ENCODE measurements at regions not wholly inside any gene's neighbourhood (a gene's known extent, or its start where the extent isn't known, plus 50 kb on each side); places are given as distances from the start of the nearest gene placed in this dataset.
"Not testable (repeated sequence)": the region's sequence is repeated elsewhere in the genome, so short reads cannot be mapped to it uniquely, and the experiment has no call there.

DNA sequence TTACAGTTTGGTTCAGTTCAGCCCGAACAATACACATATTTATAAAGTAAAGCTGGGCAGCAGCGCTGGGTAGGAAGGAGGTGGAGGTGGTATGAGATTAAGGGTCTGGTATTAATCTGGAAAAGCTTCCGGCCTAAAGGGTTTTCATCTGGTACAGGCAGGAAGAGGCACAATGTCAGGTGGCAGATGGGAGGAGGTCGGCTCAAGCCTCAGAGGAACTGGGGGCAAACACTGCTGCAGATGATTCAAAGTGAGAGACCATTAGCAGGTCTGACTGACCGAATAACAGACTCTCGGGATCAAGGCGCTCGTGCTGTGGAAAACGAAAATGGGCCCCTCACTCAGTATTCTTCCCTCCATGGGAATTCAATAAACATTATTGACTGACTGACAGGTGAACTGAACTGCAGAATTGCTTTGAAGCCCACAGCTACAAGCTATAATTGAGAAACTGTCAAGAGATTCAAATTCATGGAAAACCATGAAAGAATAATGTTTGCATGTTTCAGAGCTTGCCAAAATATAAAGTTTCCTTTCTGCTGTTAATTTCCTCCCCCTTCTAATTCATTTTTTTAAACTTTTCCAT, 75.3 kb downstream of the TMEM167A start:
- DNase-seq (ENCODE audit: low read depth in 3 of 3, low spot score in 1 of 3) = no peak

DNA sequence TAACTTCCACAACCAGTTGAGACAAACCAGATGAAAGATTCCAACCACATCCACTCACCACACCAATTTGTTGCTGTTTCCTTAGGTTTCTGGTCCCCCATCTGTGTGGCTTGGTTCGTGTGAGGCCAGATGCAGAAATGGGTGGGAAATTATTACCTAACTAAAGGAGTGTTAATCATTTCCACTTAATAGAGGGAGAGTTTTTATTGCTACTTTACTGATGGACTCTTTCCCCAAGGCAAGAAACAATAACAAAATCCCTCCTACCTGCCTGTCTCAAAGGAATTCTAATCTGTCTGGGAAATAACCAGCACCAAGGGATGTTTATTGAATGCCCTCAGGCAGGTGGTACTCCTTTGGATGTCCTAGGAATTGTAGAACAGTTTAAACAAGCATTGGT, 76.3 kb downstream of the TMEM167A start:
- DNase-seq (ENCODE audit: low read depth in 3 of 3, low spot score in 1 of 3) = no peak

DNA sequence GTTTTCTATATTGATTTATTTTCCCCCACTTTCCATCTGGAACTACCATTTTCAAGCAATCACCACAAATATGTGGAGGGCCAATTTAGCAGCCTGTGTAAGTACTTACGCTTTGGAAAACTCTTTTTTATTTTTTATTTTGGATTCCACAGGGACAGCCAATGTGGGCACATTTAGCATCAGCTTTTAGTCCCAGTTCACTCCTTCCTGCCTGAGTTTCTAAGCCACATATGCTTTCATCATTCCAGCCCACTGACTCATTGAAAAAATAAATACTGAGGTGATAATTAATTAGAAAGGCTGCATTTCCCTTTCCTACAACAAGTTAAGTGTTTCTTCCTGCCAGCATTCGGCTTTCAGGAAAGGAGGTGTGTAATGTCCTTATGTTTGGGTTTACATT, 76.8 kb downstream of the TMEM167A start:
- no peak for DNase-seq (ENCODE audit: low read depth in 3 of 3, low spot score in 1 of 3)

DNA sequence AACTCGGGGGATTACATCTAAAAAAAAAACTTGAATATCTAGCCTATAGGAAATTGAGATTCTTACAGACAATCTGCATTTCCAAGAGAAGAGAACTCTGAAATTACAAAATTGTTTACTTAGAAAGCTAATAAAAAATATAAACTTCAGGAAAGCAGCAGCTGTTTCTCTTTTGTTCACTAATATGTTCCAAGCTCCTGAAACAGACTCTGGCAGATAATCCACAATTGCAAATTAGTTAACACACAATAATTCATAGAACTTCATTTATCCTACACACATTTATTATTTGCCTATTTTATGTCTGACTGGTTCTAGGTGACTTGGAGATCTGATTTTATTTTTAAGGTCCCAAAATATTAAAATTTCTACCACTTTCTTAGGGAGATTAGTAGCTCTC, 83.8 kb downstream of the TMEM167A start:
- DNase-seq (ENCODE audit: low read depth in 3 of 3, low spot score in 1 of 3) = no peak

DNA sequence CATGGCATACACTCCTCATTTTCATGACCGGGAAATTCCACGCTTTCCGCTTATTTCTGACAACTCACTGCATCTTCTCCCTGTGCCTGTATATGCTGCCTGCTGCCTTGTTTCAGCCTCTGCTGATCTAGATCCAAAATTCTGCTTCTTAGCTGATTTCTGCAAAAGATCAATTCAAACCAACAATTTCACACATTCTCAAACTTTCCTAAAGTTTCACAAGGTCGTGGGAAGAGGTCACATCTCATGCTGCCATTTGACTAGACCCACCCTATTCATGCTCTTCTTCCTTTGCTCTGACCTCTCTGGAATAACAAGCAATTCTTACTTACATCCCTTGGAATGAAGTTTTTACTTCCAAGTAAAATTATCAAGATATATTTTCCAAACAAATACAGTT, 84.5 kb downstream of the TMEM167A start:
- no peak for DNase-seq (ENCODE audit: low read depth in 3 of 3, low spot score in 1 of 3)

DNA sequence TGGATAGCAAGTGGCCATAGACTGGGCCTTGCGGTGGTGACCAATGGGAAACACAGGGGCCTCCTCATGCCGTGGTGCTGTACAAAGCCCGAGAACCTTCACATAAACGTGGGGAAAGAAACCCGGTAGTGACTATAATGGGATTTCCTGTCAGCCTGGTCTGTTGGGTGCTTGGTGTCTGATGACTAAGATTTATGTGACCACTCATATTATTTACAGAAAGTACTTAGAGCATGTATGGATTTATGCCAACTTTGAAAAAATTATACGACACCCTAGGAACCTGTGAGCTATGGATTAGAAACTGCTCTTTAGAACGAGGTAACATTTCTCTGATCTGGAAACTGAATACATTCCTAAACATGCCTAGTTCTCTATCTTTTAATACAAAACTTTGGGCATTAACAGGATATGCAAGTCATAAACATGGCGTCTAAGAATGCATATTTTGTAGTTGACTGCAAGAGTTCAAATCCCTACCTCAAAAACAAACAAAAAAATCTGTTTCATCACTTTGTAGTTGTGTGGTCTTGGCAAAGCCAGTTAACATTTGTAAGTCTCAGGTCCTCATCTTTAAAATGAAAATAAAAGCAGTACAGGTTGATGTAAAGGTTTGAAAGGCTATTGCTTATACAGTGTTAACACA, 85.4 kb downstream of the TMEM167A start:
- DNase-seq (ENCODE audit: low read depth in 3 of 3, low spot score in 1 of 3) = no peak

DNA sequence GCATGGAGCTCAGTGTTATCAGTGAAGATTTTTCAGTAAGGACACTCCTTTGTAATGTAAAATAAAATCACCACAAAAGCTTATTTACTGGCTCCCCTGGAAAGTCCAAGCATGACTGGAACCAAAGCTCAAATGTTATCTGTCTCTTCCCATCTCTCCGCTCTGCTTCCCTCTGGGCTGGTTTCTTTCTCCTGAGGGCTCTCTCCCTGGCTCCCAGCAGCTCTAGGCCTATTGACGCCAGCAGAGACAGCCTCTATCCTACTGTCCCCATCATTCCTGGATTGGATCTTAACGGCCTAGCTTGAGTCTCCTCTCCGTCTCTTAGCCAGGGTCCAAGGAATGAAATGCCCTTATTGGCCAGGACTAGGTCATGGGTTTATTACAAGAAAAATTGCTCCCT, 86.1 kb downstream of the TMEM167A start:
- no peak for DNase-seq (ENCODE audit: low read depth in 3 of 3, low spot score in 1 of 3)

DNA sequence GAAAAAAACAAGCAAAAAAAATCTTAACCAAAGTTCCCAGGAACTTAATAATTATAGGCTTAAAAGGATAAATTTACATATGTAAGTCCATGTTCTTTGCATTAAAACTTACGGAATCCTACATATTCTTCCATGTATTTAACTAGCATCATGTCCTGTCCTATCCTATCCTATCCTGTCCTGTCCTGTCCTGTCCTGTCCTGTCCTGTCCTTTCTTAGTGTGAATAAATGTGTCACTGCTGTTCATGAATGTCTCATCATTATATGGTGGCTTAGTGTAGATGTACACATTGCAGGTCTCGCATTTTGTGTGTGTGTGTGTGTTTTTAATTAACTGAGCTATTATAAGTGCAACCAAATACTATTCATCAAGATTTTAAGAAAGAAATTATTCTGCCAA, 90.0 kb downstream of the TMEM167A start:
- DNase-seq (ENCODE audit: low read depth in 3 of 3, low spot score in 1 of 3) = no peak

DNA sequence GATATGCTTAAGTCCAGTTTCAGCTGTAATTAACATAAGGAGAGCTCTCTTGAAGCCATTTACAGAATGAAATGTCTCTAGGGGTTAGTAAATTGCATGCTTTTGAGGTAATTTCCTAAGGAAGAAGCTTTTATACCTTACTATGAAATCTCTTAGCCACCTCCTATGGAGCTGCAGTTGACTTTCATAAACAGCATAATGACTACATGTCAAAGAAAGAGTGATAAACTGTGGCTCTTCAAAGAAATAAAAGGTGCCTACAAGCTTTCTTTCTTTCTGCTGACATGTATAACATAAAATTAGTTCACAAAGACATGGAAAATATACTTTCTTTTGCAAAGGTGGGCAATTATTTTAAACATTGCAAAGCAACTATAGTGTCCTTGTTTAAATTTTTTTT, 90.8 kb downstream of the TMEM167A start:
- no peak for DNase-seq (ENCODE audit: low read depth in 3 of 3, low spot score in 1 of 3)

DNA sequence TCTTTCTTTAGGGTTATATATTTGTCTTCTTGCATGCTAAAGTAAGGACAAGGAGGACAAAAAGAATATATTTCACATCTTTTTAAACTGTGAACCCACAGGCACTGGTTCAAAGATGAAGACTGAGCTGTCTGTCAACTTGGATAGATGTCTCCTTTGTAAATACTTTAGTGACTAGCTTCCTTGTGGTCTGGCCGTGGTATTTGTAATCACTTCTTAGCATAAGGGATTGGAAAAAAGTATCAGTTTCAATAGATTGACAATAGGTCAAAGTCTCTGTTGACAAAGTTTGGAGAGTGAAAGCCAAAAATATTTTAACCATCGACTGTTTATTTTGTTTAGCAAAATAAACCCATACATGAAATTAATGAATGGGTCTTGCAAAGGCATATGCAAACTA, 91.4 kb downstream of the TMEM167A start:
- no peak for DNase-seq (ENCODE audit: low read depth in 3 of 3, low spot score in 1 of 3)

DNA sequence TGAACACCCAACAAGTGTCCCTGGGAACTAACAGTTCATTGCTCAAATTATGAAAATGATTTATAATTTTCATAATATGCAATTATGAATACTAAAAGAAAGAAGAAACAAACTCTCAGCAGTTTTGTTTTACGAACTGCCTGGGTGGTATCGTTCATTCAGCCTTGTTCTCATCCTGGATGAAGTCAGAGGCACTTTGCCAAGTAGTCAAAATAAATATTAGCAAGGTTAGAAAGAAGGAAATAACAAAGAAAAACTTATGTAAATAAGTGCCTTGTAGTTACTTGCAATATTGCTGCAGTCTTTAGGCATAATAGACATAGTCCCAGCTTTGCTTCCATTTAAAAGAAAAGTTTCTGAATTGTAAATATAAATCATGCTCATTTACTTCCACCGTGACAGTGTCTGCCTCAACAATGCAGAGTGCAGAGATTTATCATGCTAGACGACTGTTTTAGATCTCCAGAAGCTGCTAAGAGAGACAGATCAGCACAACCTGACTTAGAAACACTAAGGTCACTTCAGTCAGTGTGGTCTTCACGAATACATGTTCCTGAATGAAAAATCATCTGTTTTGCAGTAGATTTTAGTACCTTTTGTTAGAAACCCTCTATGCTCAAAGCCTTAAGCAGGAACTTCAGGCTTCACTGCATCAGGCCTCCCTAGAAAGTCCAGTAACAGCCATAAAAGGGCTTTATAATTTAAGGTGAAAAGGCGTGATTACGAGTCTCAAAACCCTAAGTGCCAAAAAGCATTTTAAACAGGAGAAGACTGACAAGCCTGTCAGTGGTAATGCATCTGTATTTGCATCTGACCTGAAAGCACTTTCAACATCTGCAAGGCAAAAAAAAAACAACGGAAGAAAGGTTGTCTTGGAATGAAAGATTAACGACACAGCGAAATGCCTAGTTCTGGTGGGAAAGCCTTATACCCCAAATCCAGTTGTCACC, 92.1 kb downstream of the TMEM167A start:
- DNase-seq (ENCODE audit: low read depth in 3 of 3, low spot score in 1 of 3) = no peak

DNA sequence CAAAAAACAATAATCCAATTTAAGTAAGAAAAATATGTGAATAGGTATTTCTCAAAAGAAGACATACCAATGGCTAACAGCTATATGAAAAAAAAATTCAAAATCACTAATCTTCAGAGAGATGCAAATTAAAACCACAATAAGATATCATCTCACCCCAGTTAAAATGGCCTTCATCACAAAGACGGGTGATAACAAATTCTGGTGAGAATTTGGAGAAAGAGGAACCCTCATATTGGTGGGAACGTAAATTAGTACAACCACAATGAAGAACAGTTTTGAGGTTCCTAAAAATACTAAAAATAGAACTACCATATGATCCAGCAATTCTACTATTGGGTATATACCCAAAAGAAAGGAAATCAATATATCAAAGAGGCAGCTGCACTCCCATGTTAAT, 94.3 kb downstream of the TMEM167A start:
- DNase-seq (ENCODE audit: low read depth in 3 of 3, low spot score in 1 of 3) = no peak

DNA sequence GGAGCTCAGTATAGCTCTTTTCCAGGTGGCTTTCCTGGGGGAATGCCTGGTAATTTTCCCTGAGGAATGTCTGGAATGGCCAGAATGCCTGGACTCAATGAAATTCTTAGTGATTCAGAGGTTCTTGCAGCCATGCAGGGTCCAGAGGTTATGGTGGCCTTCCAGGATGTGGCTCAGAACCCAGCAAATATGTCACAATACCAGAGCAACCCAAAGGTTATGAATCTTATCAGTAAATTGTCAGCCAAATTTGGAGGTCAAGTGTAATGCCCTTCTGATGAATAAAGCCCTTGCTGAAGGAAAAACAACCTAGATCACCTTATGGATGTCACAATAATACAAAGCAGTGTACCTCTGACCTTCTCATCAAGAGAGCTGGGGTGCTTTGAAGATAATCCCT, 100.3 kb downstream of the TMEM167A start:
- DNase-seq (ENCODE audit: low read depth in 3 of 3, low spot score in 1 of 3) = not testable (repeated sequence)

DNA sequence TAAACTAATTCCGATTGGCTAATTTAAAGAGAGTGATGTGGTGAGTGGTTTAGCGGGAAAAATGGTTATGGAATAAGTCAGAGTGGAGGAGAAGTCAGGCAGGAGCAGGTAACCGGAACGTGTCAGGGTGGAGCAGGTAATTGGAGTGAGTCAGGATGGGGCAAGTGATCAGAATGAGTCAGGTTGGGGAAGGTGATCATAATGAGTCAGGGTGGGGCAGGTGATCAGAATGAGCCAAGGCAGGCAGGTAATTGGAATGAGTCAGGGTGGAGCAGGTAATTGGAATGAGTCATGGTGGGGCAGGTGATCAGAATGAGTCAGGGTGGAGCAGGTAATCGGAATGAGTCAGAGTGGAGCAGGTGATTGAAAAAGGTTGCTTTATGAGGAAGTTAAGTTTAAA, 101.4 kb downstream of the TMEM167A start:
- DNase-seq (ENCODE audit: low read depth in 3 of 3, low spot score in 1 of 3) = no peak

DNA sequence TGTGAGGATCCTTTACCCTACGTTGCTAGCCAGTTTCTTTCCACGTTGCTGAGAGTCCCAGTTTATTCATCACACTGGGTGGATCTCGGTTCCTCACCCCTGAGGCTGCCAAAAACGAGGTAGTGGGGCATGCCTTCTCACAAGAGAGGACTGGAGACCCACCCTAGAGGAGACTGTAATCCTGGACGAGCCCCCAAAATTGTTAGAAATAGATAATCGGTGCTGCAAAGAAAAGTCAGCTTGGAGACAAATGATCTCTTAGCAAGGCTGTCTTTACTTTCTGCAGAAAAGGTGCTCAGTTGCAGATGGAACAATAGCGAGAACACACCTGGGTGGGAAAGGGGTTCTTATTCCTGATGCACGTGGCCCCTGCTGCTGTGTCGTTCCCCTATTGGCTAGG, 101.8 kb downstream of the TMEM167A start:
- no peak for DNase-seq (ENCODE audit: low read depth in 3 of 3, low spot score in 1 of 3)

DNA sequence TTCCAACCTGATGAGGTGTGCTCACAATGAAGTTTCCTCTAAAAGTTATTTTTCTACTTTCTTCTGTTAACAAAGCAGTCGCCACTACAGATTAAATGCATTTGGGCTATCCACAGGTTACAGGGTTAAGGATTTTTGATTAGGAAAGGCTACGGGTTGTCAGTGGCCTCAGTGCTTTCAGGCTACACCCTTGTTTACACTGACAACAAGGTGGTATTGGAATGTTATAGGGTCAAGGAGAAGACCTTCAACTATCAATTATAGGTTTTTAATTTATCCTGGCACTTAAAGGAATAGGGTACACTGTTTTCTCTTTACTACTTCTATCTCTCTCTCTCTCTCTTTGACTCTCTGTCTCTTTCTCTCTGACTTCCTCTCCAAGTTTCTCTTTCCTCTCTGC, 102.8 kb downstream of the TMEM167A start:
- DNase-seq (ENCODE audit: low read depth in 3 of 3, low spot score in 1 of 3) = not testable (repeated sequence)

DNA sequence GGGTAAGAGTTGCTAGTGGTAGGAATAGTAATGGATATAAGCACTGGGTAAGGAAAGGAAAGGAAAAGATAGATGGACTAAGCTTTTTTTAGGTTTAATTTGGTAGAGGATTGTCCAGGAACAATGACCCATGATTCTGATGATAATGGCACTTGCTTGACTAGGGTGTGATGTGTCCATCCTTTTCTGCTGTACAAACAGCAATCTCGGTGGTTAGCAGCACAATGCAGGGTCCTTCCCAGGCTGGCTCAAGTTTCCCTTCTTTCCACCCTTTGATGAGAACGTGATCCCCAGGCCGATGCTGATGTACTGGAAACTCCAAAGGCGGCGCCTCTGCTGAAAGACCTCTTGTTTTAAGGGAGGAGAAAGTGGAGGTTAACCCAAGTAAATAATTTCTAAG, 105.3 kb downstream of the TMEM167A start:
- no peak for DNase-seq (ENCODE audit: low read depth in 3 of 3, low spot score in 1 of 3)

DNA sequence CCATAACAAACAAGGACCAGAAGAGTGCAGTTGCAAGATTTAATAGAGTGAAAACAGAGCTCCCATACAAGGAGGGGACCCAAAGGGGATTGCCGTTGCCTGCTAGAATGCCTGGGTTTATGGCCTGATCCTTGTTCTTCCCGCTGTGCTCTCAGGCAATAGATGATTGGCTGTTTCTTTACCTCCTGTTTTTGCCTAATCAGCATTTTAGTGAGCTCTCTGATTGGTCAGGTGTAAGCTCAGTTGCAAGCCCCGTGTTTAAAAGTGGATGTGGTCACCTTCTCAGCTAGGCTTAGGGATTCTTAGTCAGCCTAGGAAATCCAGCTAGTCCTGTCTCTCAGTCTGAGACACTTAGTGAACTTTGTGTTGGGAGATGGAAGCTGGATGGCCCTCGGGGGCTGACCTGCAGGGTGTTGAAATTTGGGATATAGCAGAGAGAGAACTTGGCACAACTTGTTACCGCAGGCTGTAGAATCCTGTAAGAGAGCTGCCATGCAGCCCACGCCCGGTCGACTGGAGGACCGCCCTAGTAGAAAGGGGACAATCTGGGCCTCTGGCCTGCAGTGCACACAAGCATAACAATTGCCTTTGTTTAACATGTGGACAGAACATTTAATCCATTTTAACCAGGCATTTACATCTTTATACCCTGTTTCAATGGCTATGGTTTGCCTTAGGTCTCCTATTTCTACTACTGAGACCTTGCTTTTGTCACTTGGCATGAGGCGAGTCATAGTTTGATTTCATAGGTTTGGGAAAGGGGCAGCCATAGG, 106.0 kb downstream of the TMEM167A start:
- not testable (repeated sequence) for DNase-seq (ENCODE audit: low read depth in 3 of 3, low spot score in 1 of 3)

DNA sequence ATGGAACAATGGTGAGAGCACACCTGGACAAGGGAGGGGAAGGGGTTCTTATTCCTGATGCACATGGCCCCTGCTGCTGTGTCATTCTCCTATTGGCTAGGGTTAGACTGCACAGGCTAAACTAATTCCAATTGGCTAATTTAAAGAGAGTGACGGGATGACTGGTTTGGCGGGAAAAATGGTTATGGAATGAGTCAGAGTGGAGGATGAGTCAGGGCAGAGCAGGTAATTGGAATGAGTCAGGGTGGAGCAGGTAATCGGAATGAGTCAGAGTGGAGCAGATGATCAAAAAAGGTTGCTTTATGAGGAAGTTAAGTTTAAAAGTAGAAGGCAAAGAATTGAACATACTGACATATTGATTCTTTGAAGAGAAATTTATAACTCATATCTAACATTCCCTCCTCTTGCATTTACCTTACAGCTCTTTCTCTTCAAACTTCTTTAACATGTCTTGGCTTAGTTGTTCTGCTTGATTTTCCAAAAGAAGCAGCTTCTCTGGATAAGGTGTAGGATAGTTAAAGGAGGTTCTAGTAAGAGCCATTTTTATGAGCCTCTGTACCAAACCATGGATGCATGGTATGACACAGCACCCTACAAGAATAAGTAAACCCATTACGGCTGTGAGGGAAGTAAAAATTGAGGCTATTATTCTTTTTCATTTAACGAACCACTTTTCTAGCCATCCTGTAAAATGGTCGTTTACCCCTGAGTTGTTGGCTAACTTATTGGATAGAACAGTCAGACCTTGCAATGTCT, 107.8 kb downstream of the TMEM167A start:
- not testable (repeated sequence) for DNase-seq (ENCODE audit: low read depth in 3 of 3, low spot score in 1 of 3)

DNA sequence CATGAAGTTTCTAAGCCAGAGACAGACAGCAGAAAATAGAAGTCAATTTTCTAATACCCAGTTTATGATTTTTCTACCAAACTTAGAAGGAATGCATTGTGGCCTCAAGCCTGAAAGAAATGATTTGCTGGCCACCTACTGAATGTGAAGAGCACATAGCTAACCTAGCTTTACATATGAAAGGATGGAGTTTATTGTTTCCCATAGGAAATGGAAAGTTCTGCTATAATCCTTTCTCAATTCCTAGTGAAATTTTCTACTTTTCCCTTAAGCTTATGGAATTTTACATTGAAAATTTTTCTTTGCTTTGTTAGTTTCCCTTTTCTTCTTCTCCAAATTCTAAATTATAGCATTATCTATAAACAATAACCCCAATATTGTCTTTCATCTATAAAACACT, 110.1 kb downstream of the TMEM167A start:
- DNase-seq (ENCODE audit: low read depth in 3 of 3, low spot score in 1 of 3) = no peak

DNA sequence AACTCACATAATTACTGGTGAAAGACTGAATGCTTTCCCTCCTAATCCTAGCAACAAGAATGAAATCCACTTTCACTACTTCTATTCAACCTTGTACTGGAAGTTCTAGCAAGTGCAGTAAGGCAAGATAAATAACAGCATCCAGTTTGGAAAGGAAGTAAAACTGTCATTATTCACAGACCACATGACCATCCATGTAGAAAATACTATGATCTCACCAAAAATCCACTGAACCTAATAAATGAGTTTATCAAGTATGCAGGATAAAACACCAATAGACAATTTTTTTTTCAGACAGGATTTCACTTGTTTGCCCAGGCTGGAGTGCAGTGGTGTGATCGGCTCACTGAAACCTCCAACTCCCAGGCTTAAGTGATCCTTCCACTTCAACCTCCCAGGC, 117.7 kb downstream of the TMEM167A start:
- DNase-seq (ENCODE audit: low read depth in 3 of 3, low spot score in 1 of 3) = no peak

Measured in stimulated activated CD4-positive, alpha-beta T cell treated with anti-CD3 and anti-CD28 coated beads, TNF-alpha, amount 100 ng/mL, for 1 hour (primary cell).